HG02970 (cell line): ENCODE measurements at regions not wholly inside any gene's neighbourhood (a gene's known extent, or its start where the extent isn't known, plus 50 kb on each side); places are given as distances from the start of the nearest gene placed in this dataset.

ENCODE experiments used
- ATAC-seq: cut with Tn5 transposase; IDR thresholded peaks from one replicate; pipeline ENCODE4 v1.9.1; 2021; ENCODE audit warnings: mild to moderate bottlenecking, moderate library complexity, moderate number of reproducible peaks; ENCODE audit not compliant: unreplicated experiment, low FRiP score

DNA sequence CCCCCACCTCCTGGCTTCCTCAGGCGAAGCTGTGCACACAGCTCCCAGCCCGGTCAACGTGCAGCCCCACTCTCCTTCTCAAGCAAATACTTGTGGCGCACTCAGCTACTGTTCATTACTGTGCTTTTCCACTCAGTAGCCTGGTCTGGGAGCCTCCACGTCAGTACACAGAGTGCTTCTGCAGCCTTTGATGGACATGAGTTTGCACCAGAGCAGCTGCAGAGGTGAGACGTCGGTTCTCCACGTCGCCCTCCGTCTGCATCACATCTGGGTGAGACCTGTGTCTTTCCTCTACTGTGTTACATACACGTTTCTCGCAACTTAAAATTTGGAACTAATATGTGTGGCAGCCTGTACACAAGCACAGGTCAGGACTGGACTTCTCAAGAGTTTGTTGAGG lies 334.3 kb downstream of the C16orf95 start:
- no peak for ATAC-seq

- no peak for ATAC-seq
Measured at GRCh38 chr16:86983621-86984020, 333.6 kb downstream of the C16orf95 start.

DNA sequence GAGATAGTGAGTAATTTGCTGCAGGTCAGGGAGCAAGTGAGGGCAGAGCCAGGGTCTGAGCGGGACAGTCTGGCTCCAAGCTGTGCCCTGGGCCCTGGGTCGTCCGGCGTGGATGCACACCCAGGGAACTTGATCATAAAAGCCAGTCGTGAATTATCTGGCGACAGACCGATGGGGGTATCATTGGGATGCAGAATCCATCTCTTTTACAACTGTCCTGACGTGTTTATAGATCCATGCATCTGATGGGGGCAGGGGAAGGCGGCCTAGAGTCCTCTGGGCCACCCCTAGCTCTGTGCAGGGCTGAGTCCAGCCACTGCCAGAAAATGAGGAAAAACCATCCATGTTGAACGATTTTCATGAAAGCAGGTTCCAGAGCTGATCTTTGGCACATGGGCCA lies 332.8 kb downstream of the C16orf95 start:
- no peak for ATAC-seq

- ATAC-seq = no peak
Measured at GRCh38 chr16:86984991-86985647, 332.1 kb downstream of the C16orf95 start.

DNA sequence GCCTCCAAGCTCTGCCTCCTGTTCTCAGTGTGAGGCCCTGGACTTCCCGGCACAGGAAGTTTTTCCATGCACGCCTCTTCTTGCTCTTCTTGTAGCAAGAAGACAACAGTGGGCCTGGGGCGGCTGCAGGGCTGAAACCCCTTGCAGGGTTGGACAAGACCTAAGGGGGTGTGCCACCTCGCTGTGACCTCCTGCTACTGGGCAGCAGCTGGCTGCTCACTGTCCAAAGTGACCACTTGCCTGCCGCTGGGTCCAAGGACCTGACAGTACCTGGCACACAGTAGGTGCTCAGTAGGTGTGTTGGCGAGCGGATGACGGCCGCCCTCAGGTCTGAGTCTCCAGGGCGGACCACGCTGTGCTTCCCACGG lies 331.6 kb downstream of the C16orf95 start:
- no peak for ATAC-seq

DNA sequence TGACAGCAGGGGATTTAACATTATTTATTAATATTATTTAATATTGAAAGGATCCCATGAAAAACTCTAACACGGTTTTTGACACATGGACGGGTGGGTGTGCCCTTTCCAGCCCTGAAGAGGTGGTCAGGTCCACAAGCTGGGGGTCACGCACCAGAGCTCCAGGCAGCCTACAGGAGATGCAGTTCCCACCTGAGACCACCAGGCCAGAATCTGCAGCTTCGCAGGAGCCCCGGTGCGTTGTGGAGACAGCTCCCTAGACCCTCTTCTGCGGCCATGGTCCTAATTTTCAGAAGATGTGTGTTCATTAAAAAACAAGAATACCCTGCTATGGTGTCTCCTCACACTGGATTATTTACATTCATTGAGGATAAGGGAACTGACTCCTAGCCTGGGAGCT lies 331.1 kb downstream of the C16orf95 start:
- ATAC-seq = no peak

GRCh38 chr16:86986809-86987487 lies 330.2 kb downstream of the C16orf95 start:
- ATAC-seq = no peak

DNA sequence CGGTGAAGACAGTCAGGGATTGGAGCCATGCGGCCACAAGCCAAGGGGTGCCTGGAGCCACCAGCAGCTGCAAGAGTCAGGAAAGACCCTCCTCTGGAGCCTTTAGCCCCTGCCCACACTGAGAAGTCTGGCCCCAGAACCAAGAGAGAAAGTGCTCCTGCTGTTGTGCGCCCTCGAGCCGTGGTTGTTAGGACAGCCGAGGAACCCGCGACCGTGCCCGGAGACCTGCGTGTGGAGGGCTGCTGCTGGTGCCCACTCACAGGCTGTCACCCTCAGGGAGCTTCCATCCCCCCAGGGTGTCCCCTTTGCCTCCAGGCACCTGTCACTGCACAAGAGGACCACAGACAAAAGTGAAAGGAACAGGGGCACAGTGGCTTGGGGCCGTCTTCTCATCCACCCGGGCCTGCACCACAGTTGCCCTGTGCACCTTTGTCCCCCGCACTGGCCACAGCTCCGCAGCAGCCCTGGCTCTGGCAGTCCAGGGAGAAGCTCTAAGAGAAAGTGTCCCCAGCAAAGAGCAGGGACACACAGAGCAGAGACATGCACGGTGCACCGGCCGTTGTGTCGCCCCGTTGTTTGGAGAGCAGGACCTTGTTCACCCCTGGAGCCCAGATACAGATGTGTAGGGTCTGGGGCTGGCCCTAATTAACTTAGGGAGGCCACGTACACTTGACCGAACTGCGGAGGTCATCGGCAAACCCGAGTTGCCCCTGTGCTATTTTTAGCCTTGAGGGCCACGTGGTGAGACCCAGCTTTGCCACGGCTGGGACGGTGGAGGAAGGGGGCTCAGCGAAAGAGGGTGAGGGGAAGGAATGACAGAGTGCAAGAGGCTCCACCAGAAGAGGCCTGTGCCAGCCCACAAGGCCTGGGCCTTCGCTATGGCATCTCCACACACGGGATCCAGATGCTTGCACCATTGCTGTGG lies 329.2 kb downstream of the C16orf95 start:
- ATAC-seq = no peak

- no peak for ATAC-seq
Measured at GRCh38 chr16:86988920-86989696, 328.1 kb downstream of the C16orf95 start.

- ATAC-seq = no peak
Measured at GRCh38 chr16:86990451-86990850, 326.7 kb downstream of the C16orf95 start.

GRCh38 chr16:86991679-86992078 lies 325.5 kb downstream of the C16orf95 start:
- no peak for ATAC-seq

DNA sequence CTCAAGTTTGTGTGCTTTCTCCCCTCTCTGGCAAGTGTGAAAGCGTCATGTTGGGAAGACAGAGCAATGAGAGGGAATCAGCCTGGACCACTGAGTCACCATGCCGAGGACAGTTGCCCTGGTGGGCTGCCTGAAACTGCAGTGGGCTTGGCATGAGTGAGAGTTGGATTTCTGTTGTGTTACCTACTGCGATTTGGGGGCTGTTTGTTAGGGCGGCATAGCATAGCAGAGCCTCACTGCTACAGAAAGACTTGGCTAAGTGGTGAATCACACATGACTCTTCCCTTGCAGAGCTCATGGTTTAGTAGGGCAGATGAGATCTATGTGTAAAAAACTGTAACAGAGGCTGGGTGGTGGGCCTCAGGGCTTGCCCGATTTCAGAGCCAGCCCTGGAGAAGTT lies 324.6 kb downstream of the C16orf95 start:
- ATAC-seq = no peak

DNA sequence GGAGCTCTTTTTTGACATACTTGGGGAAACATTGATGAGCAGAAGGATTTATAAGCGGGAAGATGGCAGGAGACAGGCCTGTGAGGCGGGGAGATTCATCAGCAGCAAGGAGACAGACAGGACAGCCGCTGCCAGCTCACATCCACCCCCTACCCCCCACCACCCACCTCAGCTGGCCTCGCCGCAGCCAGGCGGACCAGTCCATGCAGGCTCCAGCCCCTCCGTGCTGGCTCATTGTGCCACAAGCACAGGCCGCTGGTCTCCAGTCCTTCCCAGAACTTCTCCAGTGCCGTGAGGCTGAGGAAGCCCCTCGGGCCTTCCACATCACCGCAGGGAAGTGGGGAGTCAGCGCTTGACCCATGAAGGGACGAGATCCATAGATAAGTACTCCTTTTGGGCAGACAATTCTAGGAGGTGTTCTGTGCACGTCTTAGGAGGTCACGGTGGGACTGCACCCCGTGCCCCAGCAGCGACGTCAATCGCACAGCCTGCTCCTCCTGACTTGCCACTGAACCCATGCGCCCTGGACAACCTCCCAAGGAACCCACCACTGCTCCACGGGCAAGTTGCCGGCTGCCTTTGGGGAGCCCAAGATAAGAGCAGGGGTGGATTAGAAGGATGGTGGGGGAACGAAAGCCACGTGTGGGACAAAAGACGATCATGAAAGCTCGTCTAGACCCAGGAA lies 323.6 kb downstream of the C16orf95 start:
- ATAC-seq = no peak

GRCh38 chr16:86994215-86994614 lies 323.0 kb downstream of the C16orf95 start:
- no peak for ATAC-seq

DNA sequence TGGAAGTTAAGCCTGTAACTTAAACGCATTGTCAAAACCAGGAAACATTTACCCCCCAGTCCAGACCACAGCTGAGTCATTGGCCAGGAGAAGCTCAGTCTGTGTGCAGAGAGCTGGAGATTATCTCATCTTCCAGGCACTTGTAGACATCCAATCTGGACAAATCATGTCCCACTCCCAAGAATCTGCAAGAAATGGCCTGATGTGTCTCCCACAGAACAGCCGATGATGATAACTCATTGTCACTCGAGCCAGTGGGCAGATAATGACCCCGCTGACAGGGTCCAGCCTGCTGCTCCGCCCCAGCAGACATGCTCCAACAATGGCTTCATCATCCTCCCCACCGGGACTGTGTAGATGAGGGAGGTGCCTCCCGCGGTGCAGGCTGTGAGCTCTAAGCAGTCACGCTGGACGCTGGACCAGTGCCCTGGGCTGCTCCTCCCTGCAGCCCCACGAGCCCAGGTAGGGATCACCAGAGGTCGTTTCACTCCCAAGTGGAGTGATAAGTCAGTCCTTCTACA lies 322.5 kb downstream of the C16orf95 start:
- no peak for ATAC-seq

DNA sequence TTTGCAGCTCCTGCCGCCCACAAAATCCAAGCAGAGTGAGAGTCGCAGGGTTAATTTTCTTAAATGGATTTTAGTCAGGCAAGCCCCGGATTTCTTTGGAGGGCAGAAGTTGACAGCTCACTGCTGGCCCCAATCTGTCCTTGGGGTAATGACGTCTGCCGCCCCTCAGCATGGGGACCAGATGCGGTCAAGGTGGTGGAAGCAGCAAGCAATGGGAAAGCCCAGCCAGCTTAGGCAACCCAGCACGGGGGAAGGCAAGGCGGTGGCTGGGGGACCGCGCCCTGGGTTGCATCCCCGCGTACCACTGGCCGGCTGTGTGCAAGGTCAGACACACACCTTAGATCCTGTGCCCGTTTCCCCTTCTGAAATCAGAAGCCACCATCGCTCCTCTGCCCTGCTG lies 321.7 kb downstream of the C16orf95 start:
- ATAC-seq = no peak

- ATAC-seq = no peak
Measured at GRCh38 chr16:86996081-86996480, 321.1 kb downstream of the C16orf95 start.

GRCh38 chr16:86997058-86997457 lies 320.1 kb downstream of the C16orf95 start:
- ATAC-seq = no peak

- no peak for ATAC-seq
Measured at GRCh38 chr16:86998196-86999001, 318.8 kb downstream of the C16orf95 start.
